HG03066 (cell line): ENCODE measurements at regions not wholly inside any gene's neighbourhood (a gene's known extent, or its start where the extent isn't known, plus 50 kb on each side); places are given as distances from the start of the nearest gene placed in this dataset.
"Not testable (repeated sequence)": the region's sequence is repeated elsewhere in the genome, so short reads cannot be mapped to it uniquely, and the experiment has no call there.

Experiments used
- ATAC-seq: cut with Tn5 transposase; IDR thresholded peaks from one replicate; pipeline ENCODE4 v1.9.1; 2021; ENCODE audit warnings: low read depth; ENCODE audit not compliant: unreplicated experiment

GRCh38 chr16:77488652-77489051, 53.8 kb upstream of the ADAMTS18 start:
- ATAC-seq: no peak

- ATAC-seq: no peak
Measured at GRCh38 chr16:77491091-77491490, 56.3 kb upstream of the ADAMTS18 start.

- ATAC-seq: no peak
Measured at GRCh38 chr16:77496934-77497333, 62.1 kb upstream of the ADAMTS18 start.

GRCh38 chr16:77499373-77500285, 64.8 kb upstream of the ADAMTS18 start:
- no peak for ATAC-seq

- no peak for ATAC-seq
Measured at GRCh38 chr16:77500286-77500598, 65.4 kb upstream of the ADAMTS18 start.

- ATAC-seq: no peak
Measured at GRCh38 chr16:77500934-77501664, 66.3 kb upstream of the ADAMTS18 start.

- no peak for ATAC-seq
Measured at GRCh38 chr16:77502448-77502847, 67.6 kb upstream of the ADAMTS18 start.

GRCh38 chr16:77506492-77506891, 71.7 kb upstream of the ADAMTS18 start:
- ATAC-seq: not testable (repeated sequence)

- ATAC-seq: no peak
Measured at GRCh38 chr16:77509051-77509450, 74.2 kb upstream of the ADAMTS18 start.

GRCh38 chr16:77509796-77510195, 75.0 kb upstream of the ADAMTS18 start:
- no peak for ATAC-seq

GRCh38 chr16:77511053-77511452, 76.2 kb upstream of the ADAMTS18 start:
- ATAC-seq: no peak

- ATAC-seq: no peak
Measured at GRCh38 chr16:77514500-77515220, 79.8 kb upstream of the ADAMTS18 start.

GRCh38 chr16:77525226-77525625, 90.4 kb upstream of the ADAMTS18 start:
- ATAC-seq: not testable (repeated sequence)

- no peak for ATAC-seq
Measured at GRCh38 chr16:77531752-77532151, 96.9 kb upstream of the ADAMTS18 start.

- no peak for ATAC-seq
Measured at GRCh38 chr16:77536809-77537208, 102.0 kb upstream of the ADAMTS18 start.

GRCh38 chr16:77539421-77540034, 104.7 kb upstream of the ADAMTS18 start:
- ATAC-seq: no peak

GRCh38 chr16:77540646-77541045, 105.8 kb upstream of the ADAMTS18 start:
- no peak for ATAC-seq

GRCh38 chr16:77541165-77541564, 106.3 kb upstream of the ADAMTS18 start:
- no peak for ATAC-seq

GRCh38 chr16:77548151-77548550, 113.3 kb upstream of the ADAMTS18 start:
- no peak for ATAC-seq

- ATAC-seq: no peak
Measured at GRCh38 chr16:77548766-77549165, 113.9 kb upstream of the ADAMTS18 start.

- no peak for ATAC-seq
Measured at GRCh38 chr16:77549876-77550275, 115.0 kb upstream of the ADAMTS18 start.
